Activated CD4-positive, alpha-beta T cell treated with anti-CD3 and anti-CD28 coated beads, Interleukin-2, amount 50 U/mL, for 24 hours (primary cell): ENCODE measurements at regions not wholly inside any gene's neighbourhood (a gene's known extent, or its start where the extent isn't known, plus 50 kb on each side); places are given as distances from the start of the nearest gene placed in this dataset.
"Not testable (repeated sequence)": the region's sequence is repeated elsewhere in the genome, so short reads cannot be mapped to it uniquely, and the experiment has no call there.

Experiments used
- DNase-seq, 2 donors: peaks; one replicate each; pipeline ENCODE4 v3.0.0-alpha.2; 2020; ENCODE audit warnings: low read depth in 1 of 2, low spot score in 1 of 2

DNA sequence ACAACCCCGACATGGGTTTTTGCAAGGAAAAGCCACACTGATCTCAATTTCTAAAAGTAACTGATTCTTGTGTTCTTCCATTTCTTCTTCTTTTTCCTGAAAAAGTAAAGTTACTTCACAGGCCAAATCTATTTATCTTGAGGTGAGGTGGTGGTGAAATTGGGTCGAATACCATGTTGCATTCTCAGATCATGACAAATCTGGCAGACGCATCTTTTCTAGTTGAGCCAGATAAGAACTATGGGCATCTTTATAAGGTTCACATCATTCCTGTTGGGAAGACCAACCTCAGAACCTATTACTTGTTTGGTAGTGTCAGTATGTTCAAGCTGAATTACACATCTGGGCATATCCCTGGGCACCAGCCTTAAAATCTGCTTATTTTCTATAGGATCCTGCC, 78.6 kb upstream of the USP25 start:
- DNase-seq: no peak

- DNase-seq: no peak
Measured at GRCh38 chr21:15653710-15654109, 76.1 kb upstream of the USP25 start.

- no peak for DNase-seq
Measured at GRCh38 chr21:15654171-15654570, 75.6 kb upstream of the USP25 start.

DNA sequence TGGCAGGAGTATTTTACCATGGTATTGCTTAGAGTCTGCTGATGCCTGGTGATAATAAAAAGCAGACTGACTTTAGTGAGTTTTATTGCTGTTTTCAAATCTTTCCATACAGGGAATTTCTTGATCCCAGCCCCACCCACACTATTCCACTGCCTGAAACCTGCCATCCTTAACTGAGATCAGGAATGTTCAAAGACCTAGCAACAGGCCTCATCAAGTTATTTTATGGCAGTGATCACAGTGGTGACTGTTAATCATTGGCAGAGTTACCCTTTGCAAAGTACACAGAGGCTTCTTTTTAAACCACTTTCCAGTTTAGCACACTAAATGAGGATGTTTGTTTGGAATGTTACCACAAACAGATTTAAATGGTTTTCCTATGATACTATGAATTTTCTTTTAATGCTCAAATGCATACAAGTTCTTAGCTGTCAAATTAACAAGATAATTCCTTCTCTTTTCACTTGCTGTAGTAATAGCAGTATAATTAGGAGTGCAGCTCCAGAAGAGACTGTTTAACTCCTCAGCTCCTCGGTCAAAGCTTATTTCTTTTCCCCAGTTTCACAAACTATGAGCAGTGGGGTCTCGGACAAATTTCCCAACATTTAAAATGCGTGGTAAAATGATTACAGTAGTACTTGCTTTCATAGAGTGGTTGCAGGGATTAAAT, 69.9 kb upstream of the USP25 start:
- DNase-seq: no peak

- DNase-seq: no peak
Measured at GRCh38 chr21:15660423-15660804, 69.4 kb upstream of the USP25 start.

- DNase-seq: no peak
Measured at GRCh38 chr21:15667010-15667409, 62.8 kb upstream of the USP25 start.

GRCh38 chr21:15667819-15668218, 62.0 kb upstream of the USP25 start:
- DNase-seq: no peak

- DNase-seq: no peak
Measured at GRCh38 chr21:15669247-15669646, 60.5 kb upstream of the USP25 start.

- DNase-seq: no peak
Measured at GRCh38 chr21:15671188-15671587, 58.6 kb upstream of the USP25 start.

DNA sequence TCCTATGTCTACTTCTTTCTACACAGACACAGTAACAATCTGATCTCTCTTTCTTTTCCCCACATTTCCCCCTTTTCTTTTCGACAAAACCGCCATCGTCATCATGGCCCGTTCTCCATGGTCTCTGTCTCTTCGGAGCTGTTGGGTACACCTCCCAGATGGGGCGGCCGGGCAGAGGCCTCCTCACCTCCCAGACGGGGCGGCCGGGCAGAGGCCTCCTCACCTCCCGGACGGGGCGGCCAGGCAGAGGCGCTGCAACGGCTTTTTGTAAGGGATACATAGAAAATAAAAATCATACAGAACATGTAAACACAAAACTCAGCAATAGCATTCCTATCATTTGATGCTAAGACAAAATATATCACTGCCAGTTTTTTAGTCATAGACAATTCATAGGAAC, 57.2 kb upstream of the USP25 start:
- DNase-seq: not testable (repeated sequence)

DNA sequence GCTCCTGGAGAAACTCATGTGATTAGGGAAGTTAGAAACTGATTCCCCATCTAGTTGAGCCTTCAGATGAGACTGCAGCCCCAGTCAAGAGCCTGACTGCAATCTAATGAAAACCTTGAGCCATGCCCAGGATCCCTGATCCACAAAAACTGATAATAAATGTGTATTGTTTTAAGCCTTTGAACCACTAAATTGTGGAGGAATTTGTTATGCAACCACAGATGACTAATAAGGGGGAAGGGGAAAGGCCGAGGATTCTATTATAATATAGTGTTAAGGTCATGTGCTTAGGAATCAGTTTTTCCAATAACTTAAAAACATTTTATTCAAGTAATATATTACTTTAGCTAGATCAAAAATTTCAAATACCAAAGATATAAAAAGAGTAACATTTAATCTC, 52.8 kb upstream of the USP25 start:
- no peak for DNase-seq

GRCh38 chr21:15679630-15680029, 50.2 kb upstream of the USP25 start:
- DNase-seq: no peak
